ENCODE measurements at regions not wholly inside any gene's neighbourhood (a gene's known extent, or its start where the extent isn't known, plus 50 kb on each side); places are given as distances from the start of the nearest gene placed in this dataset.
"Not testable (repeated sequence)": the region's sequence is repeated elsewhere in the genome, so short reads cannot be mapped to it uniquely, and the experiment has no call there.

GRCh38 chr20:12847872-12848271, 160.9 kb upstream of the SPTLC3 start:
- DNase-seq: no peak

GRCh38 chr20:12849225-12849910, 159.4 kb upstream of the SPTLC3 start:
- no peak for DNase-seq

- not testable (repeated sequence) for DNase-seq
Measured at GRCh38 chr20:12857643-12858042, 151.1 kb upstream of the SPTLC3 start.

- no peak for DNase-seq
Measured at GRCh38 chr20:12860619-12861247, 148.0 kb upstream of the SPTLC3 start.

GRCh38 chr20:12869669-12870068, 139.1 kb upstream of the SPTLC3 start:
- no peak for DNase-seq

GRCh38 chr20:12870588-12870987, 138.2 kb upstream of the SPTLC3 start:
- no peak for DNase-seq

- no peak for DNase-seq
Measured at GRCh38 chr20:12874933-12875332, 133.8 kb upstream of the SPTLC3 start.

GRCh38 chr20:12875510-12875909, 133.3 kb upstream of the SPTLC3 start:
- no peak for DNase-seq

GRCh38 chr20:12882832-12883506, 125.8 kb upstream of the SPTLC3 start:
- DNase-seq: no peak

GRCh38 chr20:12883507-12883885, 125.3 kb upstream of the SPTLC3 start:
- DNase-seq: no peak

GRCh38 chr20:12886618-12887363, 122.0 kb upstream of the SPTLC3 start:
- DNase-seq: no peak

GRCh38 chr20:12891643-12892042, 117.1 kb upstream of the SPTLC3 start:
- no peak for DNase-seq

GRCh38 chr20:12893019-12893418, 115.8 kb upstream of the SPTLC3 start:
- peak; percentile 32 for DNase-seq

GRCh38 chr20:12893653-12894052, 115.1 kb upstream of the SPTLC3 start:
- no peak for DNase-seq

- DNase-seq: no peak
Measured at GRCh38 chr20:12894089-12894488, 114.7 kb upstream of the SPTLC3 start.

- no peak for DNase-seq
Measured at GRCh38 chr20:12896180-12896579, 112.6 kb upstream of the SPTLC3 start.

- no peak for DNase-seq
Measured at GRCh38 chr20:12902992-12903391, 105.8 kb upstream of the SPTLC3 start.

GRCh38 chr20:12906361-12906760, 102.4 kb upstream of the SPTLC3 start:
- DNase-seq: no peak

GRCh38 chr20:12911372-12911771, 97.4 kb upstream of the SPTLC3 start:
- no peak for DNase-seq

- DNase-seq: no peak
Measured at GRCh38 chr20:12913781-12914443, 94.9 kb upstream of the SPTLC3 start.

- no peak for DNase-seq
Measured at GRCh38 chr20:12914804-12915203, 94.0 kb upstream of the SPTLC3 start.

GRCh38 chr20:12916699-12917098, 92.1 kb upstream of the SPTLC3 start:
- no peak for DNase-seq

GRCh38 chr20:12924126-12924525, 84.6 kb upstream of the SPTLC3 start:
- DNase-seq: no peak
